GM12874 (cell line): ENCODE measurements at regions not wholly inside any gene's neighbourhood (a gene's known extent, or its start where the extent isn't known, plus 50 kb on each side); places are given as distances from the start of the nearest gene placed in this dataset.
A peak's percentile ranks its signal among the peaks of the same experiment; 100 is the strongest.

ENCODE experiments used
- TF ChIP-seq, protein P1 (sequence below): IDR thresholded peaks from 2 replicates; pipeline ENCODE4 v1.5.1; 2011; ENCODE audit warnings: low read depth, mild to moderate bottlenecking, control low read depth, low read length, moderate library complexity; ENCODE audit not compliant: insufficient read depth

DNA sequence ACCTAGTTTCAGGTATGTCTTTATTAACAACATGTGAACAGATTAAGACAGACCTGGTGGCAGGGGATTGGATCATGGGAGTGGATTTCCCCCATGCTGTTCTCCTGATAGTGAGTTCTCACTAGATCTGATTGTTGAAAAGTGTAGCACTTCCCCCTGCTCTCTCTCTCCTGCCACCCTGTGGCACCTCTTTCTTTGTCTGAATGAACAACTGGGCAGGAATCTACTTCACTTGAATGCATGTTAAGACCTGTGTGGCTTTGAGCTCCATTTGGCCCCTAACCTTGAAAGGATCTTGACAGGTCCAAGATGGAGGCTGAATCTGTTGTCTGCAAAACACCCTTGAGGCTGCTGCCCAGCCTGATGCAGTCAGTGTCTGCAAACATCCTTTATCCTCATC is 194.4 kb downstream of the RNF144A start:
- TF ChIP-seq, protein P1, sequence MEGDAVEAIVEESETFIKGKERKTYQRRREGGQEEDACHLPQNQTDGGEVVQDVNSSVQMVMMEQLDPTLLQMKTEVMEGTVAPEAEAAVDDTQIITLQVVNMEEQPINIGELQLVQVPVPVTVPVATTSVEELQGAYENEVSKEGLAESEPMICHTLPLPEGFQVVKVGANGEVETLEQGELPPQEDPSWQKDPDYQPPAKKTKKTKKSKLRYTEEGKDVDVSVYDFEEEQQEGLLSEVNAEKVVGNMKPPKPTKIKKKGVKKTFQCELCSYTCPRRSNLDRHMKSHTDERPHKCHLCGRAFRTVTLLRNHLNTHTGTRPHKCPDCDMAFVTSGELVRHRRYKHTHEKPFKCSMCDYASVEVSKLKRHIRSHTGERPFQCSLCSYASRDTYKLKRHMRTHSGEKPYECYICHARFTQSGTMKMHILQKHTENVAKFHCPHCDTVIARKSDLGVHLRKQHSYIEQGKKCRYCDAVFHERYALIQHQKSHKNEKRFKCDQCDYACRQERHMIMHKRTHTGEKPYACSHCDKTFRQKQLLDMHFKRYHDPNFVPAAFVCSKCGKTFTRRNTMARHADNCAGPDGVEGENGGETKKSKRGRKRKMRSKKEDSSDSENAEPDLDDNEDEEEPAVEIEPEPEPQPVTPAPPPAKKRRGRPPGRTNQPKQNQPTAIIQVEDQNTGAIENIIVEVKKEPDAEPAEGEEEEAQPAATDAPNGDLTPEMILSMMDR, result peak; percentile 9; the same call in 1 of the 2 replicates

DNA sequence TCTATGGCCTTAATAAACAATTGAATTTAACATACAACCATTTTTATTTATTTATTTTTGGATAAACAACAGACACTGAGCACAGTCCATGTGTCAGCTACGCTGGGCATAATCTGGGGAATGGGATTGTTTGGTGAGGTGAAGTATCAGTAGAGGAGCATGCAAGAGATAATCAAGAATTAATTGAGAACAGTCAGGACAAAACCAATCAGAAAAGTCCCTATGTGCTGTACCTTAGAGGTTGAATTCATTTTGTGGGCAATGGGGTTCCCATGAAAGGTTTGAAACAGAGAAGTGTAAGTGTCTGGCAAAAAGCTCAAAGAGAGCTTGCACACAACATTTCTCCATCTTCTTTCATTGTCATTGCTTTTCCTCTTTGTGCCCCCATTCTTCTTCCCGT is 198.2 kb downstream of the RNF144A start:
- TF ChIP-seq, protein P1, result no peak

DNA sequence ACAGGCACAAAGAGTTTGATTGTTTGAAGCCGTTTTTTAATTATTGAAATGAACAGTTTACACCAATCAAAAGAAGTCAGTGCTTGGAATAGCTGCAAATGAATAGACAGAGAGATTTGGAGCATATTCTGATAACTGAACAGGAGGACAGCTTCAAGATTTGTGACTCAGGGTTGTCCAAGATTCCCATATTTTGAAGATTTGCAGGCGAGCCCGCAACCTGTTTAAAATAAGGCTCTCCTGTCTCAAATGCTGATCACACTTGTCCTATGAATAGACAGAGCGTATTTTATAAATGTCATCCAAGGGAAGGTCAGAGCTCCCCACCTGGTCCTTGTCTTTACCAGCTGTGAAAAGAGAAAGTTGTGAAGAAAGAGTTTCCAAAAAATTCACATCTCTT is 198.7 kb downstream of the RNF144A start:
- TF ChIP-seq, protein P1, result no peak

DNA sequence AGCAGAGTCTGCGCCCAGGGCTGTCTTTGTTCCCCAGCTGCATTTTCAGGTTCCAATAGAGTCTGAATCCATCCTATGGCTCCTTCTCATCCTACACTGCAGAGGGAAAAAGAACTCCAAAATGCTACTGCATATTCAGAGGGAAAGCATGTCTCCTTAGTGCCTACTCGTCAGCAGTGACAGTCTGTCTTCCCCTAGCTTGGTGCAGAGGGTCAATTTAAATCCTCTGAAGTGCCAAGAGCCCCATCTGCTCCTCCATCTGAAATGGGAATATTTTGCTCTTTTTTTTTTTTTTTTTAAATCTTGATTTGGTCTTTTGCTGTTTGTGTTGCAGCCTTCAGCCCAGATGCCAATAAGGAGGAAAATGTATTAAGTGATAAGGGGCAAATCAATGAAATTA is 199.3 kb downstream of the RNF144A start:
- TF ChIP-seq, protein P1, result no peak

DNA sequence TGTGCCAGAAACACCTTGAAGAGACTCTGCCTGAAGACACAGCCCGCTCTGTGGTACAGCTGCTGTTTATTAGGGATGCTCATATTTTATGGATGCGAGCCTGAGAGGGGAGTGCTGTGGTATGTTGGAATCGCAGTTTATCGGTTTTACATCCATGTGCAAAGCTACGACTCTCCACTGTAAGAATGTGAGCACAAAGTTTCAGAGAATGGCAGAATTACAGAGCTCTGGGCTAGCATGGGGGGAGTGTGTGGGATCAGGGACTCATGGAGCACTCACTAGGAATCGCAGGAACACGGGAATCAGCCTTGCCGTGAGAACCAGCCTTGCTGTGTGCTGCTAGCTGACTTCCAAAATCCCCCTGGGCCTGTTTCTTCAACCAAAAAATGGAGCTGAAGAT is 199.9 kb downstream of the RNF144A start:
- TF ChIP-seq, protein P1, result no peak

DNA sequence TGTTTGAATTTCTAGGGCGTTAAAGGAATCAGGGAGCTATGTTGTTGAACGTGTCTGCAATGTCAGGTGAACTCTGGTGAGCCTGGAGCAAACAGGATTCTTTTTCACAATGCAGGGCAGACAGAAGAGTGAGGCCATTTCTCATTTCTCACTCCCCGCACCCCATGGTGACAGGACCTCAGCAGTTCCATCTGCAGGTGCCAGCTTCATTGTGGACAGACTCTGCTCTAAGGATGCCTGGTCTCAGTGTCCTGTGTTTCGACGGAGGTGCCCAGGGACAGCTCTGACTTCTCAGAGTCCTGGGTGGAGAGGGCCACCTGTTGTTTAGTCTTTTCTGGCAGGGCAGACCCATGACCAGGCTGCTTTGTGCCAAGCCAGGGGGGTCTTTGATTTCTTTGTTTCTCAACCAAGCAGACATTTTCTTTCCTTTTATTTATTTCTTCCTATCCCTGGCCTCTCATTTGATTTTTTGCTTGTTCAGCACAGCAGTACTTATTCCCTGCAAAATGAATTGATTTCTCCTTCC is 201.5 kb downstream of the RNF144A start:
- TF ChIP-seq, protein P1, result no peak

DNA sequence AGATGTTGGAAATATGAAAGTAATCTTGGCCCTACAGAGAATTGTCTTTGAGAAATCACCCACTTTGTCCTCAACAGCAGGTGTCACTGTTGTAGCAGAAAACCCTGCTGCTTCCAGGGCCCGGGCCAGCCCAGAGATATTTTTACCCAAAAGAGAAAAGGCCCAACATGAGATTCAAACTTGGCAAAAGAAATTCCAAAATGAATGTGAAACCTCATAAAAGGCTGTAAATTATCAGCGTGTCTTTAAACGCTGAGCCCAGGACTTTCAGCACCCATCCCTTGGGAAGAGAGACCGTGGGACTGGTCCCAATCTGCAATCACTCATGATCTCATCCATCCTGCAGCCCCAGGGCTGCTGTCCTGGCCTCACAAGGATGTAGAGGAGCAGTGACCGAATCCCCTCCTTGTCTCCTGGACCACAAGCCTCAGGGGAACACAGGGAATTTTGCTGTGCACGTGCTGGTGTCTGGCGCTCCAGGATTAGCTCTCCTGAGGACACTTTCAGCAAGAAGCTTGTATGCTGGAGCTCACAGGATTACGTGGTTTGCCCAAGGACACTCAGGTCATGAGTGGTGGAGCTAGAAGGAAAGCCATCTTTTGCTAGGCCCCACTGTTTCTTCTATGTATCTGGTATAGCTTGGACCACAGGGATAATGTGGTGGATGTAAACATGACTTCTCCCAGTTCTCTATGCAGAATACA is 202.1 kb downstream of the RNF144A start:
- TF ChIP-seq, protein P1, result peak; percentile 34; the same call in 1 of the 2 replicates

DNA sequence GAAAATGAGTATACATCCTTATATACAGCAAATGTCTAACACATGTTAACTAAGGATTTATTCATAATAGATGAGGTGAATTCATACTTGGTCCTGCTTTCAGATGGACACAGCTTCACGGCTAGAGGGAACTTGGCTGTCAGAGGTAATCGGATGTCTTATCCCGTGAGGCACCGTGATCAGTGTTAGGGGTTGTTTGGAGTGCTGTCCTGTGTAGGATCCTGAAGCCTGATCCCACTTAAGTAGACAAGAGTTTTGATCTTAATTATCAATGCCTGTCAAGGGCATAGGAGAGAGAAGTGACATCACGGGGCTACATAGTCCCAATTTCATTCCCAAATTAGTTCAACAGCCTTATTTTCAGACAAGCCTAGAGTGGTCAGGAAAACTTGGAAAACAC is 204.6 kb downstream of the RNF144A start:
- TF ChIP-seq, protein P1, result no peak
